Lung (tissue), 11 donors: ENCODE measurements at regions not wholly inside any gene's neighbourhood (a gene's known extent, or its start where the extent isn't known, plus 50 kb on each side); places are given as distances from the start of the nearest gene placed in this dataset.

Experiments used
- ATAC-seq: fragments of 200-7000 bp; cut with Tn5 transposase; one replicate; pipeline ENCODE4 v1.9.1; 2020; ENCODE audit warnings: moderate number of reproducible peaks; ENCODE audit not compliant: insufficient read depth, low FRiP score
- DNase-seq, 3 donors: peaks; one replicate each; pipeline ENCODE4 v3.0.0-alpha.2; 2013 to 2017
- H3K27ac ChIP-seq, 2 donors: one replicate each; pipeline ENCODE4 v1.5.1; 2013; ENCODE audit warnings: mild to moderate bottlenecking in 2 of 2, moderate library complexity in 2 of 2, control low read depth in 1 of 2, inconsistent platforms in 1 of 2, low read depth in 1 of 2, low read length in 1 of 2
- H3K27me3 ChIP-seq, 3 donors: one replicate each; pipeline ENCODE4 v1.5.1; 2013; ENCODE audit warnings: low read length in 2 of 3; ENCODE audit not compliant: control insufficient read depth in 3 of 3, insufficient read depth in 3 of 3
- H3K36me3 ChIP-seq, 4 donors: one replicate each; pipeline ENCODE4 v1.5.1; 2013; ENCODE audit warnings: low read length in 4 of 4, mild to moderate bottlenecking in 1 of 4, moderate library complexity in 1 of 4; ENCODE audit not compliant: control insufficient read depth in 4 of 4, insufficient read depth in 4 of 4
- H3K4me1 ChIP-seq, 5 donors: one replicate each; pipeline ENCODE4 v1.5.1; 2013; ENCODE audit warnings: low read length in 5 of 5, mild to moderate bottlenecking in 2 of 5, moderate library complexity in 1 of 5; ENCODE audit not compliant: control insufficient read depth in 5 of 5, insufficient read depth in 5 of 5
- H3K4me3 ChIP-seq: one replicate; pipeline ENCODE4 v1.5.1; 2013; ENCODE audit warnings: mild to moderate bottlenecking, control low read depth, moderate library complexity
- H3K9ac ChIP-seq, 2 donors: one replicate each; pipeline ENCODE4 v1.5.1; 2013; ENCODE audit warnings: low read length in 2 of 2, control low read depth in 1 of 2; ENCODE audit not compliant: insufficient read depth in 1 of 2
- H3K9me3 ChIP-seq, 4 donors: one replicate each; pipeline ENCODE4 v1.5.1; 2013; ENCODE audit warnings: low read length in 3 of 4, mild to moderate bottlenecking in 1 of 4, moderate library complexity in 1 of 4; ENCODE audit not compliant: control insufficient read depth in 4 of 4, insufficient read depth in 3 of 4
- WGBS, 2 donors: extraction: QIAGEN DNeasy Blood & Tissue Kit; methylation state at CpG; one replicate each; pipeline ENCODE4 v1.1.7; 2013; 5-methylcytosine and 5-hydroxymethylcytosine counted together
- TF ChIP-seq, protein P1 (sequence below): IDR thresholded peaks from 2 replicates; pipeline ENCODE4 v1.5.1; 2012; ENCODE audit warnings: mild to moderate bottlenecking; ENCODE audit errors: control extremely low read depth, extremely low read depth
- donor health status: control.
- donor health status: control.
- donor health status: Bipolar disorder and iron deficiency.
- donor health status: healthy.
- donor health status: DM: yes; HTN: yes; CAD: no.

DNA sequence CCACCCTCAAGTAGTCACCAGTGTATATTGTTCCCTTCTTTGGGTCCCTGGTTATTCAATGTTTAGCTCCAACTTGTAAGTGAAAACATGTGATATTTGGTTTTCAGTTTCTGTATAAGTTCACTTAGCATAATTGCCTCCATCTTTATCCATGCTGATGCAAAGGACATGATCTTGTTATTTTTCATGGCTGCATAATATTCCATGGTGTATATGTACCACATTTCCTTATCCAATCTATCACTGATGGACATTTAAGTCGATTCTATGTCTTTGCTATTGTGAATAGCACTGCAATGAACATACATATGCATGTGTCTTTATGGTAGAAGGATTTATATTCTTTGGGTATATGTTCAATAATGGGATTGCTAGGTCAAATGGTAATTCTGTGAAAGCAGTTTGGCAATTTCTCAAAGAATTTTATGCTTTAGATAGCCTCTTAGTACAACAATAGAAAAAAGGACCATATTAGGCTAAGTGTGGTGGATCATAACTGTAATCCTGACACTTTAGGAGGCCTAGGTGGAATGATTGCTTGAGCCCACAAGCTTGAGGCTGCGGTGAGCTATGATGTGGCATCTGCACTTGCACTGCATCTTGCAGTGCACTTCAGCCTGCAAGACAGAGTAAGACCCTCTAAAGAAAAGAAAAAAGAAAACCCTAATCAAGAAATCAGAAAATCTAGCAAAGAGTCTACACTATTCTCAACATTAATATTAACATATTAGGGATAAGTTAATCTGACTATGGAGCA lies 468.5 kb upstream of the FAT3 start:
- H3K4me3 ChIP-seq, result no peak overlapping the region
- H3K27ac ChIP-seq, result no peak overlapping the region
- TF ChIP-seq, protein P1, sequence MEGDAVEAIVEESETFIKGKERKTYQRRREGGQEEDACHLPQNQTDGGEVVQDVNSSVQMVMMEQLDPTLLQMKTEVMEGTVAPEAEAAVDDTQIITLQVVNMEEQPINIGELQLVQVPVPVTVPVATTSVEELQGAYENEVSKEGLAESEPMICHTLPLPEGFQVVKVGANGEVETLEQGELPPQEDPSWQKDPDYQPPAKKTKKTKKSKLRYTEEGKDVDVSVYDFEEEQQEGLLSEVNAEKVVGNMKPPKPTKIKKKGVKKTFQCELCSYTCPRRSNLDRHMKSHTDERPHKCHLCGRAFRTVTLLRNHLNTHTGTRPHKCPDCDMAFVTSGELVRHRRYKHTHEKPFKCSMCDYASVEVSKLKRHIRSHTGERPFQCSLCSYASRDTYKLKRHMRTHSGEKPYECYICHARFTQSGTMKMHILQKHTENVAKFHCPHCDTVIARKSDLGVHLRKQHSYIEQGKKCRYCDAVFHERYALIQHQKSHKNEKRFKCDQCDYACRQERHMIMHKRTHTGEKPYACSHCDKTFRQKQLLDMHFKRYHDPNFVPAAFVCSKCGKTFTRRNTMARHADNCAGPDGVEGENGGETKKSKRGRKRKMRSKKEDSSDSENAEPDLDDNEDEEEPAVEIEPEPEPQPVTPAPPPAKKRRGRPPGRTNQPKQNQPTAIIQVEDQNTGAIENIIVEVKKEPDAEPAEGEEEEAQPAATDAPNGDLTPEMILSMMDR, result no peak
- DNase-seq (no peak), ATAC-seq (no peak)
- H3K9ac ChIP-seq, result no peak overlapping the region
- no peaks in the 10 kb centered on the region for H3K4me1 ChIP-seq
- no peaks in the 10 kb centered on the region for H3K36me3 ChIP-seq
- H3K27me3 ChIP-seq, result no peaks in the 10 kb centered on the region
- 67% methylated on average over 2 of the region's 2 CpGs for WGBS, 2 donors
- H3K9me3 ChIP-seq, result peaks cover 0 to 2% (median 0%) of the 10 kb centered on the region in 4 donors

DNA sequence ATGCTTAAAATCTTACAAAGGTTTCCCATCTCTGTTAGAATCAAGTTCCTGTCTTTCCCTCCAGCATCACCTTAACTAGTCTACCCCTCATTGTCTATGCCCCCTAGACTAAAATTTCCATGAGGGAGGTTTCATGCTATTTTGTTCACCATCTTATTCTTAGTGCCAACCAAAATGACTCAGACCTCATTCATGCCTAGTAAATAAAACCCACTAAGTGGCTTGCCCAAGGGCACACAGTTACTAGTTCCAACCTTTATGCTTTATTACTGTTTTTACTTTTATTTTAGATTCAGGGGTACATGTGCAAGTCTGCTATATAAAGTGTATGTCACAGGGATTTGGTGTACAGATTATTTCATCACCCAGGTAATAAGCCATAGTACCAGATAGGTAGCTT lies 469.1 kb upstream of the FAT3 start:
- Histone ChIP-seq H3K9ac (no peak overlapping the region), H3K4me3 (no peak overlapping the region), H3K4me1 (no peaks in the 10 kb centered on the region), H3K36me3 (no peaks in the 10 kb centered on the region), H3K9me3 (peaks cover 0 to 2% (median 0%) of the 10 kb centered on the region in 4 donors), H3K27me3 (no peaks in the 10 kb centered on the region), H3K27ac (no peak overlapping the region)
- ATAC-seq (no peak), DNase-seq (no peak)
- TF ChIP-seq, protein P1, result no peak

DNA sequence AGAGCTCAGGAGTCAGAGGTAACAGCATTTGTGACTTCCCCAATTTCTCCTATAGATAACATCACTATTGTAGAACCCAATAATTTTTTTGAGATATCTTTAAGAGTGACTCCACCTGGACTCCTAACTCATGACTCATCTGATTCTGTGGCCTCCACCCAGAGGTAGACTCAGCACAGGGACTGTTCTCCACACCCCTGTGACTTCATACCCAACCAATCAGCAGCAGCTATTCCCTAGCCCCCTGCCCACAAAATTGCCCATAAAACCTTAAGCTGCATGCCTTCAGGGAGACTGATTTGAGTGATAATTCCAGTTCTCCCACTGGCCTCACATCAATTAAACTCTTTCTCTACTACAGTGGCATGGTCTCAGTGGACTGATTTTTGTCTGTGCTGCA lies 475.4 kb upstream of the FAT3 start:
- ATAC-seq (no peak), DNase-seq (no peak)
- no peak overlapping the region for H3K9ac ChIP-seq
- no peaks in the 10 kb centered on the region for H3K27me3 ChIP-seq
- TF ChIP-seq, protein P1, result no peak
- H3K36me3 ChIP-seq, result no peaks in the 10 kb centered on the region
- H3K27ac ChIP-seq, result no peak overlapping the region
- H3K9me3 ChIP-seq, result peaks cover 0 to 3% (median 1%) of the 10 kb centered on the region in 4 donors
- no peaks in the 10 kb centered on the region for H3K4me1 ChIP-seq
- H3K4me3 ChIP-seq, result no peak overlapping the region

DNA sequence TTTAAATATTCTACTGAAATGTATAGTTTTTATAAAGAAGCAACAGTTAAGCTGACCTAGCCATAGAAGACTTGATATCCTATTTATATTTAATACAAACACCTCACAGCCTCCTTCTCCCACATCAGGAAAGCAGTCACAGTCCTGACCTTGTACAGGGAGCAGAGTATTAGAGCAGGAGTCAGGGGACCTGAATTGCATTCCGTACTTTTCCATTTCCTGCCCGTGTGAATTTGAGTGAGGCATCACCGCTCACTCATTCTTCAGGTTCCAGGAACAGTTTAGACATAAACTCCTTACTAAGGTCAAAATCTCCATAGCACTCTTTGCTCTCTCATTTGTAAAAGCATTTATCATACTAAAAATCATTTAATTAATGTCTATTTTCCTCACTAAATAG lies 482.5 kb upstream of the FAT3 start:
- Histone ChIP-seq H3K9ac (no peak overlapping the region), H3K27ac (no peak overlapping the region), H3K36me3 (no peaks in the 10 kb centered on the region), H3K9me3 (no peaks in the 10 kb centered on the region), H3K4me1 (no peaks in the 10 kb centered on the region), H3K27me3 (no peaks in the 10 kb centered on the region), H3K4me3 (no peak overlapping the region)
- DNase-seq (no peak), ATAC-seq (no peak)
- 63 to 64% methylated on average over 3 of the region's 3 CpGs for WGBS, 2 donors
- TF ChIP-seq, protein P1, result no peak
